HG03460 (cell line): ENCODE measurements at regions not wholly inside any gene's neighbourhood (a gene's known extent, or its start where the extent isn't known, plus 50 kb on each side); places are given as distances from the start of the nearest gene placed in this dataset.
"Not testable (repeated sequence)": the region's sequence is repeated elsewhere in the genome, so short reads cannot be mapped to it uniquely, and the experiment has no call there.

ENCODE experiments used
- ATAC-seq: cut with Tn5 transposase; IDR thresholded peaks from one replicate; pipeline ENCODE4 v1.9.1; 2021; ENCODE audit not compliant: unreplicated experiment

DNA sequence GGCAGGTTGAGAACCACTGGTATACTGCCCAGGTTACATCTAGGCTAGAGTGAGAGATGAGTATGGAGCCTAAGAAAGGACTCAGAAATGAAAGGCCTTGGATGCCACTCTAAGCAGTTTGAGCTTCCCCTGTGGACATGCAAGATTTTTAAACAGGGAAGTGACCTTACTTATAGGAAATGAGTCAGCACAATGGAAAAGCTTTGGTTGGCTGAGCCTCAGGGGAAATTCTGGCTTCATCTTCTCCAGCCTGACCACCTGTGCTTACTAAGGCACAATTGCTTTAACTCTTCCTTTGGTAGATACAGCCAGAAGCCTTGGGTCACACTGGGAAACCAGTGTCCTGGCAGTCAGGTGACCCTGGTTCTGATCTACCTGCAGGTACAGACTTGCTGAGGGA, 380.2 kb upstream of the ZNF462 start:
- no peak for ATAC-seq

DNA sequence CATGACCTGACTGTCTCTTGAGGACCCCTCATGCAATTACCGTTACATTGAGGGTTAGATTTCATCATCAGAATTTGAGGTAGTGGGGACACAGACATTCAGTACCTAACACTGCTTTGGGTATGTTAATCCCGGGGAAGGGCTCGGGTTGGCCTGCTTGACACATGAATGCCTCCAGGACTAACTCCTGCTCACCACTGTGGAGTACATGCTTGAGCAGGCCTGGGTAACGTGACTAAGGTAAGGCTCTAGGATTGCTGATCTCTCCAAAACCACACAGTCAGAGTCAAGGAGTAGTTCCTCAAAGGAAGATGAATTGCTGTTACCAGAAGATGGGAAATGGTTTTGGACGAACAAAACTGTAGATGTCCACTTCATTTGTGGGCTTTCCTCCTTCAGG, 376.3 kb upstream of the ZNF462 start:
- ATAC-seq = no peak

DNA sequence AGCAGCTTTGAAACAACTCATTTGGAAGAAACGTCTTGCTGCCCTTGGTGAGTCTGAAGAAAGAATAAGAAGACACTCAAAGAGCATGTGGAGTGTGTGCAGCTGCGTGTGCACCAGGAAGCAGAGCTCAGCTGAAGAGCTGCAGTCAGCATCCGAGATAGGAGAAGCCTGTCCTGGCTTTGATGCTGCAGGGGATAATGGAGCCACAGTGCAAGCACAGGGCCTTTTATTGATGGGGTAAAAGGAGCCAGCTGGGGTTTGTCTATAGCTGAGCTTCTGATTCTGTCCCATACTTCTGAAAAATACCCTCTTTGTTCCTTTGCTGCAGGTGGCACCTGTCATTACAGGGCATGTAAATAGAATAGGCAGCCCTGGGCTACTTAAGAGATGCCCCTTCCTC, 375.7 kb upstream of the ZNF462 start:
- ATAC-seq = no peak

DNA sequence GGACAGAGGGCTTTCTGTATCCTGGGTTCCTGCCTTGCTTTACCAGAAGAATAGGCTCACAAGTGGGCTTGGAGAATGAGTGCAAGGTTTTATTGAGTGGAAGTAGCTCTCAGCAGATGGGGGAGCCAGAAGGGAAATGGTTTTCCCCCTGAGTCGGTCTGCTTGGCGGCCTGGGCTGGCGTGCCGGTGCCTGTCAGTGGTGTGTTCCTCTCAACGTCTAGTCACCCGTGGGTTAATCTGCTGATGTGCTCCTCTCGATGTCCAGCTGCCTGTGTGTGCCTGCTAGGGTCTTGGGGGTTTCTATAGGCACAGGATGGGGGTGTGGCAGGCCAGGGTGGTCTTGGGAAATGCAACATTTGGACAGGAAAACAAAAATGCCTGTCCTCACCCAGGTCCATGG, 370.8 kb upstream of the ZNF462 start:
- not testable (repeated sequence) for ATAC-seq

DNA sequence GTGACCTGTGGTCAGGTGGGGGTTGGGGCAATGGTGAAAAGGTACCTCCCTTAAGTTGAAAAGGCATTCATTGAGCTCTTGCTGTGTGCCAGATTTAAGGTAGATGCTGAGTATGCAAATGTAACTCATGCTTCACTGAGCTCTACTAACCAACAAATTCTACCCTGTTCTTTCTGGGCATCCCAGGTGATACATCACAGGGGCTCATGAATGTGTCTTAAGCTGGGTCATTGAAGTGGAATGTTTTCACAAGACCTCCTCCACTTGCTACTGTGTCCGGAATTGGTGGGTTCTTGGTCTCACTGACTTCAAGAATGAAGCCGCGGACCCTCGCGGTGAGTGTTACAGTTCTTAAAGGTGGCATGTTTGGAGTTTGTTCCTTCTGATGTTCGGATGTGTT, 362.8 kb upstream of the ZNF462 start:
- ATAC-seq = no peak

DNA sequence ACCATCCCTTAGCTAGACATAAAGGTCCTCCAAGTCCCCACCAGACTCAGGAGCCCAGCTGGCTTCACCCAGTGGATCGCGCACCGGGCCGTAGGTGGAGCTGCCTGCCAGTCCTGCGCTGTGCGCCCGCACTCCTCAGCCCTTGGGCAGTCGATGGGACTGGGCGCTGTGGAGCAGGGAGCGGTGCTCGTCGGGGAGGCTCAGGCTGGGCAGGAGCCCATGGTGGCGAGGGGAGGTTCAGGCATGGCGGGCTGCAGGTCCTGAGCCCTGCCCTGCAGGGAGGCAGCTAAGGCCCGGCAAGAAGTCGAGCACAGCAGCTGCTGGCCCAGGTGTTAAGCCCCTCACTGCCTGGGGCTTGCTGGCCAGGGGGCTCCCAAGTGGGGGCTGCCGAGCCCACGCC, 361.8 kb upstream of the ZNF462 start:
- ATAC-seq = not testable (repeated sequence)

DNA sequence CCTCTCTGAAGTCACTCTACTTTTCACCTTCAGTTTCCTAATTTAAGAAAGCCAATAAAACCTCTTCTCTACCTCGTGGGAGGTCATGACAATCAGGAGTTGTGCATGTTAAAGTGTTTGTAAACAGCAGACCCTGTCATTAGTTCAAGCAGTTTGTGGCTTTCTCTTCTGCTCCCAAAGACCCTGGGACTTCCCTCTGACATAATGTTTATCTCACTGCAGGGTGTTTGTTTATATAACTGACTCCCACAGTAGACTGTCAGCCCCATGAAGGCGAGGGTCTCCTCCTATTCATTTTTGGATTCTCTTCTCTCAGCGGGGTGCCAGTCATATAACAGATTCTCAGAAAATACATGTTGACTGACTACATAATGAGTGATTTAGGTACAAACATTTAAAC, 360.0 kb upstream of the ZNF462 start:
- ATAC-seq = no peak

DNA sequence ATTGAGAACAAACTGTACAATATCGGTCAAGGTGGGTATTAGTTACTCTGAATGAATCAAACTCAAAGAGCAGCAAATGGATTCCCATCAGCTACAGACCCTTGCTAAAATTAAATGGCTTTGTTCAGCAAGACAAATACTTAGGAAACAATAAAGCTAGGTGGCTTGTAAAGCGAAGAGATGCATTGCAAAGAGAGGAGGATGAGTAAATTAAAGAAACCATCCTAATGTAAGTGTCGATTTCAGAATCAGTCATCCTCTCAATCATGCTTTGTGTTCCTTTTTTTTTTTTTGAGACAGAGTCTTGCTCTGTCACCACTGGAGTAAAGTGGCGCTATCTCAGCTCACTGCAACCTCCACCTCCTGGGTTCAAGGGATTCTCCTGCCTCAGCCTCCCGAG, 359.2 kb upstream of the ZNF462 start:
- ATAC-seq = no peak

DNA sequence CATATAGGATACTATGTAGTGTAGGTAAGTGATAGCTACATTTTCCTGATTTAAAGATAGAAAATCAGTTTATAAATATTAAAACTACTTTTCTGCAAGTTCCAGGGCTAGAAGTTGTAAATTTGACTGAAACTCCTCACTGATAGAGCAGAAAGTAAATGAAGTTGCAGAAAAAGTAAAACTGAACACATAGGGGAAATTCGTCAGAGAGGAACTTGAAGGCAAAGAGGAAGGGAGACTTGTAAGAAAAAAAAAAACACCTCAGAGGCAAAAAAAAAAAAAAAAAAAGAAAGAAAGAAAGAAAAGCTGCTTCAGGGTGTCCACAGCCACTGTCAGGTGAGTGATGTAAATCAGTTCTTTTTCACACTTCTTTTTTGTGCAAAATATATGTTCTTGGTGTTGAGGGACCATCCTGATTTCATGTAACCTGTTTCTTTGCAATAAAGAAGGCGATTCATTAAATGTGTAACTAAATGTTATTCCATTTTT, 336.2 kb upstream of the ZNF462 start:
- ATAC-seq = no peak

DNA sequence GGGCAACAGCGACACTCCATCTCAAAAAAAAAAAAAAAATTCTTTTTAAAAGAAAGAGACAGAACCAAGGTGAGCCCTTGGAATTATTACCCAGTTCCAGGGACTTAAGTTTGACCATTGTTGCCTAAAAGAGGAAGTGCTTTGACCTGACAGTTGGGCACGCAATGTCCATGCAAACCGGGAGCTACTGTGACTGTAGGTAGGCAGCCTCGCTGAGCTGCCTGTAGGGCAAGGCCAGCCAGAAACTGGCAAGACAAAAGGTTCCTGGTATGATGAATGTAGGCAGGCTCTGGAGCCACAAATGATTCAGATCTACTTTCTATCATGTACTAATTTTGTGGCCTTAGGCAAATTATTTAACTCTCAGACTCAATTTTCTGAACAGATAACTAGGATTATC, 334.8 kb upstream of the ZNF462 start:
- ATAC-seq = no peak

DNA sequence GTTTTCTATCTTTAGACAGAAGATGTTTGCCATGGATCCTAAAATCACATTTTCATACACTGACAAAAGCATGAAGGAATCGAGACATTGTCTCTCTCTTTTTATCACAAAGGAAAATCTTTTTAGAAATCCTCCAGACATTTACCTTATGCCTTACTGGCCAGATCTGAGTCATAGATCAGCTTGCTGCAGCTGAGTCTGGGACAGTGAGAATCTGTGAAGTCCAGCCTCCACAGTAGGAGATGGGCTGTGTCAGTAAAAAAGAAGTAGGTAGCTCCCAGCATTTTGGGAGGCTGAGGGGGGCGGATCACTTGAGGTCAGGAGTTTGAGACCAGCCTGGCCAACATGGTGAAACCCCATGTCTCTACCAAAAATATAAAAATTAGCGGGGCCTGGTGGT, 333.4 kb upstream of the ZNF462 start:
- ATAC-seq = no peak

DNA sequence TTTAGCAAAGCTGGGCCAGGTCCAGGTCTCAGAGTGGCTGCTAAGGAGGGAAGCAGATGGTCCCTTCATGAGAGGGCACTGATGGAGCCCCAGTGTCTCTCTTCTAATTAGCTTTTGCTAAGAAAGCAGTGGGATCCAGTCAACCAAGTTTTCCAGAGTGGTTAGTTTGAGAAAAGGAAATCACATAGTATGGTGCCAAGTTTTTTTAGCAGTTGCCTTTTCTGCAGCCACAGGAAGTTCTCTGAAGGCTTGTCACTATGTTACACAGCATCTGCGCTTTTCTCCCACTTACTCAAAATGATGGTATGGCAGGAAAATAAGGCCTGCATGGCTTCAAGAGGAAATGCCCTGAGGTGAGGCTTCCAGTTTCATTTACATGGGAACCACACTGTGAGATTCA, 331.5 kb upstream of the ZNF462 start:
- ATAC-seq = no peak

DNA sequence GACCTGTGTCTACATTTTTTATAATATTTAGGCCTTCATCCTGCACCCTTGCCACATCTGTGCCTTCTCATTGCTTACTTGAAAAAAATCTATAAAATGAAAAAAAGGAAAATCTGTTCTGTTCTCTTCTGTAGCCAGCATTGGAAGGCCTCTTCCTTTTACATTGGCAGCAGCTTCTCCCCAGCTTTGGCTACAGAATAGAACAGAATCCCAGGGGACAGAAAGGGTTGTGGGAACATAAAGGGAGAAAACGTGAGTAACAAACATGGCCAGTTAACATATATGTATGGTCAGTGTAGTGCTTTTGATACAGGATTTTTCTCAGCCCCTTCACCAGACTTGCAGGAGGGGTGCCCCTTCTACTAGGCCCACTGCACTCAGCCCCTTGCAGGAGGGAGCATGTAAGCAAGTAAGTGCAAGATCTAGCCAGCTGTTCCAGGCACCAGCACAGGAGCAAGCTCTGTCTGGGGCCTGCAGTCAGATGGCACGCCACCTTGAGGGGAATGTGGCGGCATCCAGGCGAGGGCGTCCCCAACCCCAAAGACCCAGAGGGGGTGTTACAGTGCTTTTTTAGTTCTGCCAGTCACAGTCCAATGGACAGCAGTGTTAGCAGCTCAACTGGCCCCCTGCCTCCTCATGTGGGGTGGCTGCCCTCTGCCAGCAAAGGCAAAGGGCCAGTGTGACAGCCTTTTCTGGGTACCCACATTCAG, 330.5 kb upstream of the ZNF462 start:
- ATAC-seq = no peak

DNA sequence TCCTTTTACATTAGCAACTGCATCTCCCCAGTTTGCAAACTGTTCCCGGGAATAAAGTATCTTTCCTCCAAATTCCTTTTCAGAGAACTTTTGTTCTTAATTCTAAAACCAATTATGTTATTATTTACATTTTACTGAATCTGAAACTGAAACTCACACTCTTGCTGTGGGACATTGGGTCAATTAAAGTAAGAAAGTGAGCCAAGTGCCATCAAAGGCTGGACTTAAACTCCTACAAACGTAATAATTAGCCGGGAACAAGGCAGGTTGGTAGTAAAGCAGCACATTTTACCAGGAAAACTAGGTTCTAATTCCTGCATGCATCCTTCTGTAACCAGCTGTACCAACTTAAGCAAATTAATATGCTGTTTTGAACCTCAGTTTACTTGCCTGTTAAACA, 328.2 kb upstream of the ZNF462 start:
- no peak for ATAC-seq

DNA sequence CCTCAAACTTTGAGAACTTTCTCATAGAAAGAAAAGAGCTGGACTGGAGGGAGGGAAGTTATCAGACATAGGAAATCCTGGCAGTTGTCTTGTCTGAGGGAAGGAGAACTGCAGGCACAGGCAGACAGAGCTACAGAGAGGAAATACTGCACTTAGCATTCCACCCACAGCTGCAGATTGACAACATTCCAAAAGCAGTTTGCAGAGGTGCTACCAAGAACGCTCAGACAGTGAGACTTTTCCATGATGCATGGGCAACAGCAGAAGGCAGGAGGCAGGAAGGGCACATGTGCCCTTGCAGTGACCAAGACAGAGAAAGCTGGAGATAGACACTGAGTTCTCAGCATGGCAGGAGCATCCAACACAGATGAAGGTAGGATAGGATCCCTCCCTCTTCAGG, 327.5 kb upstream of the ZNF462 start:
- ATAC-seq = no peak

DNA sequence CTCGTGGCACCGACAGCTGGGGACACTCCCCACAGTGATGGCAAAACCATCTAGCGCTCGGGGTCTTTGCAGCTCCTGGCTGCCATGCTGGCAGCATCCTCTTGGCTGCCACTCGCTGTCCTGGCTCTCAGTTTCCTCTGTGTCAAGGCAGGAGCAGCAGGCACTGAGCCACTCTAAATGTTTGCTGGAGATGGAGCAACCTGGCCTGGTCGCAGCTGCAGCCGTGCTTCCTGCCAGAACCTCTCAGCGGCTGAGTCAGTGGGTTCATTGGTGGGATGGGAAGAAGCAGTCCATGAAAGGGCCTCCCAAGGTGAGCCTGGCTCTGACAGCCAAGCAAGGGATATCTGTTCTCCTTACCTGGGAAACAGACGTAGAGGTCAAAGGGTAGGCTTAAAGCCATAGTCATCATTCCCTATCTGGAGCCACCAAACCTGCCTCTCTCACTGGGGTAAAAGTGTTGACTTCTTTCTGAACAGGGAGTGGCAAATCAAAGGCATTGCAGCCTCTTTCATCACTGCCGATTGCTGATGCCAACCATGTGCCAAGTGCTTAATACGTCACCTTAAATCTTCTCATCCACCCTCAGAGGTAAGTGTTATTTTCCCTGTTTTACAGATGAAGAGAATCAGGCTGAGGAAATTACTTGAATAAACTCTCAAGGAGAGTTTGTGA, 304.8 kb upstream of the ZNF462 start:
- no peak for ATAC-seq

DNA sequence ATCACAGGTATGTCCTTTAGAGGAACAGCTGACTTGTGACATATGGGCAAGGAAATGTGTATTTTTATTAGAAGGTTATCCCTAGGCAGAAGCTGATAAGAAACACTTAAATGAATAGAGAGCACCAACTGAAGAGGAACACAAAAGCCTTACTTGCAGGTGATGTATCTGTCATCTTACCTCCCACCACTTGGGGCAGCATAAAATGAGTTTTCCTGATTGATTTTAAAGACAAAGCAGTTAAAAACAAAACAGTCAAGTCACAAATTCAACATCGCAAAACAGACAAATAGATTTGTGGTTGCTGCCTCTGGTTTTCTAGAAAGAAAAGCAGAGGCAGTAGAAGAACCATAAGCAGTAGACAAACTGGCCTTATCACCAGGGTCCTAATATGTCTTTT, 302.4 kb upstream of the ZNF462 start:
- no peak for ATAC-seq

DNA sequence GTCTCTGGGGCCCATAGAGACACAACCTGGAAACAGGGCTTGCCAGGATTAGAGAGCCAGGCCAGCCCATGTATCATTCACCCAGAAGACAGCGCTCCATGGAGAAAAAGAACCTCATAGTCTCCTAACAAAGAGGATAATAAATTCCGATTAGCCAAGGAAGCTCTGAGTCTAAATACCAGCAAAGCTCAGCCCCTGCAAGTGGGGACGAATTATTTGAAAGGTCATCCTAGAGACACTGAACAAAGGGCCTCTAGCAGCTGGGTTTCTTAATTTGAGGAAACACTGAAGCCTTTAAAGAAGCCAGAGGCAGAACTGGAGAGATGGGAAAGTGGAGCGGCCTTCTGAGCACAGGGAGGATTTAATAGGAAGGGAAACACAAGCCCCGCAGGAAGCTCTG, 287.1 kb upstream of the ZNF462 start:
- ATAC-seq = no peak

DNA sequence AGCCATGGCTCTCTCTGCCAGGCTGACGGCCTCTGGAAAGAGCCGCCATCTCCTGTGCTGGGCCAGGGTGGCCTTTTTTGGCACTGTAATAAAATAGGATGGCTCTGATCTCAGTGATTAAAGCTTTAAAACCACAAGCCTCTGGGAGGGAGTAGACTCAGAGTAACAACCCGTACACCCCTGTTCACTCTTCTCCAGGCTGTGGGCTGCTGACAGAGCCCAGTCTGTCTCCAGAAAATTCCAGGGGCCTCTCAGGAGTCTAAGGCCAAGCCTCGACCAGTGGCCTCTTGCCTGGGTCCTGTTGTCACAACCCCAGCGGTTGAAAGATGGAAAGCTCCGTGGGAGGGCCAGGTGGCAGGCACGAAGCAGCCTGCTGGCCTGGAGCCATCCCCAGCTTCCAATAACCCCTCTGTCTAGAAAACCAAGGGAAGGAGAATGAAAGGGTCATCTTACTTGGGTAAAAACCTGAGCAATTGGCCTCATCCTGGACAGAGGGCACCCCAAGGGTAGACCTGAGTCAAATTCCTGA, 286.7 kb upstream of the ZNF462 start:
- ATAC-seq = no peak

DNA sequence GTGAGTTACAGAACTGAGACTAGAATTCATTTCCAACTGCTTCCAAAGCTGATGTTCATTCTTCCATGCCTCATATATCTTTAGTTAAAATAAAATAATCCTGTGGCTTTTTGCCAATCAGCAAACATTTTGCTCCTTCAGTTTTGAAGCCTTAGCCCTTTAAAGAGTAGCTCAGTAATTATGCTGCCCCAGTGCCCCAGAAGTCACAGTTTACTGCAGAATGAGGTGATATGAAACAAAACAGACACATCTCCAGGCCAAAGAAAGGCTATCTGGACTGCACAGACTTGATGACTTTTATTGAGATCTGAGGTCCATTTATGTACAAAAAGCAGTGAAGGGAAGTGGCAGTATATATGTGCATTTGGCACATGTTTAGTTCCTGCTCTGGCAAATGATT, 285.8 kb upstream of the ZNF462 start:
- ATAC-seq = no peak

DNA sequence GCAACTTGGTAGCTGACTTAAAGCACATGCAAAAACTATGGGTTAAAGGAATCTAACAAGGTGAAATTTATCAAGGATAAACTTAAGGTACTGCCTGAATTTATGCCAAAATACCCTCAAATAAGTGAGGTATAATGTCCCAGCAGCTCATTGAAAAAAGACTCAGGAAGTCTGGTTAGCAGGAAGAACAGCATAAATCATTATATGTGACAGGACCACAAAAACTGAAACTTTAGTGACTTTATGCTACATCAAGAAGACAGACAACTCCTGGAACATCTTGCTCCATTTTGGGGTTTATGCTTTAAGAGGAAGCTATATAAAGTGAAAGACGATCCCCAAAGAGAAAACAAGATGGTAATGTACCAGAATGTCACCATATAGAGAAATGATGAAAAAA, 282.4 kb upstream of the ZNF462 start:
- ATAC-seq = no peak

DNA sequence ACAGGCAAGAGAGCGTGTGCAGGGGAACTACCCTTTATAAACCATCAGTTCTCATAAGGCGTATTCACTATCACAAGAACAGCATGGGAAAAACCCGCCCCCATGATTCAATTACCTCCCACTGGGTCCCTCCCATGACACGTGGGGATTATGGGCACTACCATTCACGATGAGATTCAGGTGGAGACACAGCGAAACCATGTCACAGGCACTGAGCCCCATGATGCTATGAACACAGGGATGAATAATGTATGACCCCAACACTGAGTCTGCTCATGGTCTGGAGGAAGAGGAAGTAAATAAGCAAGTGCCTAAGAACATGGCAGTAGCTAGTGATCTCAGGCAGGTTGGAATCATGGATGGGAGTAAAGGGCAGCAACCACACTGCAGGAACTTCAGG, 281.0 kb upstream of the ZNF462 start:
- no peak for ATAC-seq

DNA sequence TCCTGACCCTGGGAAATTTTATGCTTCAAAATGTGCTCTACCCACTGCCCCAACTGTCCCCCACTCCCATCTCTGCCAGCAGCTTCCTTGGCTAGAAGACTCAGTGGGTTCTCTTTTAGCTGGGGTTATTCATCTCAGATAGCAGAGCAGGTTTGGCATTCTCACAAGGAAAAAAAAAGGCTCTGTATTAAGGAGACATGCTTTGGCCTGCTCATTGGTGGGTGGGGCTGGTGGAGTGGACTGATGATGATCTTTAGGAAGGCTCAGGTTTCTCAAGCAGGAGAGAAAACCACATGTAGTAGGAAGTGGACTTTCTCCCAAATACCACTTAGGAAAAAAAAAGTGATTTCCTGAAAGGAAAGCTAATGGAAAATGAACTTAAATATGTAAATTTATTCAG, 279.2 kb upstream of the ZNF462 start:
- no peak for ATAC-seq
